SIG-M5 treated with dmso at 0.1 percent for 504 hours (cell line): ENCODE measurements at regions not wholly inside any gene's neighbourhood (a gene's known extent, or its start where the extent isn't known, plus 50 kb on each side); places are given as distances from the start of the nearest gene placed in this dataset.

Experiments used
- DNase-seq: peaks from one replicate; lab custom pipeline; 2025; ENCODE audit not compliant: unreplicated experiment; lab: John Stamatoyannopoulos, UW

GRCh38 chr16:80309178-80309577 is 231.6 kb upstream of the DYNLRB2 start:
- no peak for DNase-seq

- DNase-seq = no peak
Measured at GRCh38 chr16:80305410-80305809, 235.4 kb upstream of the DYNLRB2 start.

- DNase-seq = no peak
Measured at GRCh38 chr16:80303691-80304090, 237.1 kb upstream of the DYNLRB2 start.

- no peak for DNase-seq
Measured at GRCh38 chr16:80300876-80301275, 239.9 kb upstream of the DYNLRB2 start.

- DNase-seq = no peak
Measured at GRCh38 chr16:80300456-80300855, 240.3 kb upstream of the DYNLRB2 start.

- DNase-seq = no peak
Measured at GRCh38 chr16:80299416-80299815, 241.4 kb upstream of the DYNLRB2 start.

GRCh38 chr16:80298676-80299075 is 242.1 kb upstream of the DYNLRB2 start:
- DNase-seq = no peak

GRCh38 chr16:80296034-80296433 is 244.8 kb upstream of the DYNLRB2 start:
- DNase-seq = no peak

GRCh38 chr16:80294172-80294571 is 246.6 kb upstream of the DYNLRB2 start:
- DNase-seq = no peak

GRCh38 chr16:80288616-80289015 is 252.2 kb upstream of the DYNLRB2 start:
- no peak for DNase-seq

GRCh38 chr16:80287674-80288073 is 253.1 kb upstream of the DYNLRB2 start:
- DNase-seq = no peak

GRCh38 chr16:80285104-80285503 is 255.7 kb upstream of the DYNLRB2 start:
- no peak for DNase-seq

- DNase-seq = no peak
Measured at GRCh38 chr16:80283466-80284392, 257.1 kb upstream of the DYNLRB2 start.

- DNase-seq = no peak
Measured at GRCh38 chr16:80280557-80280956, 260.2 kb upstream of the DYNLRB2 start.

GRCh38 chr16:80279656-80280055 is 261.1 kb upstream of the DYNLRB2 start:
- DNase-seq = no peak

- DNase-seq = no peak
Measured at GRCh38 chr16:80277182-80277581, 263.6 kb upstream of the DYNLRB2 start.

- DNase-seq = no peak
Measured at GRCh38 chr16:80274576-80275191, 266.1 kb upstream of the DYNLRB2 start.

GRCh38 chr16:80273635-80274538 is 266.9 kb upstream of the DYNLRB2 start:
- DNase-seq = no peak

- DNase-seq = no peak
Measured at GRCh38 chr16:80265624-80266306, 275.0 kb upstream of the DYNLRB2 start.

- DNase-seq = no peak
Measured at GRCh38 chr16:80263848-80264694, 276.7 kb upstream of the DYNLRB2 start.
